Stimulated activated CD8-positive, alpha-beta memory T cell treated with anti-CD3 and anti-CD28 coated beads, Interleukin-2, amount 100 ng/mL, for 1 hour (primary cell): ENCODE measurements at regions not wholly inside any gene's neighbourhood (a gene's known extent, or its start where the extent isn't known, plus 50 kb on each side); places are given as distances from the start of the nearest gene placed in this dataset.

ENCODE experiments used
- DNase-seq, 2 donors: peaks; one replicate each; pipeline ENCODE4 v3.0.0-alpha.2; 2020; ENCODE audit warnings: low read depth in 2 of 2

- no peak for DNase-seq
Observed at GRCh38 chrX:794311-794710, 163.7 kb downstream of the SHOX start.

GRCh38 chrX:793216-793770, 162.7 kb downstream of the SHOX start:
- DNase-seq: no peak

GRCh38 chrX:791479-792034, 161.0 kb downstream of the SHOX start:
- DNase-seq: no peak

- DNase-seq: no peak
Observed at GRCh38 chrX:790783-791360, 160.3 kb downstream of the SHOX start.

DNA sequence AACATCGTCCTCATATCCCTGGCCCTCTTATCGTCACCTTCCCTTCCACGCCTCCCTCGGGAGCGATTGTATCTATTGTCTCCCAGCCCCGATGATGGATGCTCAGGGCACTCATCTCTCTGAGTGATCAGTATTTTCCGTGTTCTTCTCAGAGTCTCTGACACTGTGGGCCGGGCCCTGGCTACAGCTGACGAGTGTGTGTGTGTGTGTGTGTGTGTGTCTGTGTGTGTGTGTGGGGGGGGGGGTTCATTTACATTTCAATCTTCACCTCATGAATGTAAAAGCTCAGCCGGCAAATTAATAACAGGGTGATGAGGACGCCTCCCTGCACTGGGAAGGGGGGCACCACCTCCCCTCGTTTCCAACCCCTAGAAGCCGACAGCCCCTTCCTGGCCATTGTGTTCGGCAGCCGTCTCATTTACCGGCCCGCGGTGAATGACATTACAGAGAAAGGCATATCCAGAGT, 159.5 kb downstream of the SHOX start:
- no peak for DNase-seq

GRCh38 chrX:789096-789495, 158.5 kb downstream of the SHOX start:
- no peak for DNase-seq

DNA sequence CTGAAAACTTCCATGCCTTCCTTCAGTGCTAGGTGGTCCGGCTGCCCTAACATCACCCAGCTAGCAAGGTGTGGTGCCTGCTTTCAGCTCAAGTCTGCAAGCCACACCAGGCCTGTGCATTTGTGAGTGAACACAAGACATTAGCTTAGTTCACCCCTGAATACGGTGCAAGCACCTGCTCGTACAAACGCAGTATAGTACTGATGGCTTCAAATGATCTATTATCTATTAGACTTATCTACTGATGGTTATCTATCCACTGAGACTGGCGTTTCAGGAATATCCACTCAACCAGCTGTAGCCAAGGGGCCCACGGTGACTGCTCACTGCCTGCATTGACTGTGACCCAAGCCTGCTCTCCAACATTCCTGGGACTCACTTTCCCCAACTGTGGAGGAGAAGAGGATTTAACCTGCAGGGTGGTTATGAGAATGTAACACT, 155.9 kb downstream of the SHOX start:
- no peak for DNase-seq

DNA sequence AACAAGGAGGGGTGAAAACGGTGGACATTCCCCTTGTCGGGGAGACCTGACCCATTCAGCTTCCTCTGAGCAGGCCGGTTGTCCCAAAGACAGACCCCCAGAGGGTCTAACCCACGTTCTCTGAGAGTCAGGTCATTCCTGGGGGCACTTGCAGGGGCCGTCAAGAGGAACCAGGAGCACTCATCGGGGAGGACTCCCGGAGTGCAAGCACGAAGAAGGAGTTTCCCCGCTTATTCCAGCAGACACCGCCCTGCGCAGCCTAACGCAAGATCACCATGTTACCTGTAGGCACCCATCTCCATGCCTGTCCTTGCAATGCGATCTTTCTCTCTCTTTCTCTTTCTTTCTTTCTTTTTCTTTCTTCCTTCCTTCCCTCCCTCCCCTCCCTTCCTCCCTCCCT, 154.2 kb downstream of the SHOX start:
- DNase-seq: no peak

- DNase-seq: no peak
Observed at GRCh38 chrX:781224-782204, 150.9 kb downstream of the SHOX start.

GRCh38 chrX:776529-777230, 146.1 kb downstream of the SHOX start:
- DNase-seq: no peak

GRCh38 chrX:776061-776460, 145.5 kb downstream of the SHOX start:
- DNase-seq: no peak

GRCh38 chrX:774536-774935, 143.9 kb downstream of the SHOX start:
- DNase-seq: no peak

- DNase-seq: no peak
Observed at GRCh38 chrX:773292-774025, 142.9 kb downstream of the SHOX start.

DNA sequence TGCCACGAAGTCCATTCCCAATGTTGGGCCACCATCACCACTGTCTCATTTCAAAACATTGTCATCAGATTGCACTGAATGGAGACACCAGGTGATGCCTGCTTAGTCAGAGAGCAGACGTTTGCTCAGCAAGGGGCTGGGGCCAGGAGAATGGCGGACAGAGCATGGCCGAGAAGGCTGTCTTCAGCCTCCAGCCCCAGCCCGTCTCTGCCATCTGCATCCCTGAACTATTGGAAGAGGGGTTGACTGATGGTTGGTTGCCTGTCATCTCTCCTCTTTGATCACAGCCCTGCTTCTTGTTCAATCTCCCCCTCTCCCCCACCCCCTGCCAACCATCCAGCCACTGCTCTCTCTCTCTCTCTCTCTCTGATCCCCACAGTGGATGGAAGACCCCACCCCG, 140.9 kb downstream of the SHOX start:
- DNase-seq: no peak

- no peak for DNase-seq
Observed at GRCh38 chrX:769796-770195, 139.2 kb downstream of the SHOX start.

- no peak for DNase-seq
Observed at GRCh38 chrX:768596-768995, 138.0 kb downstream of the SHOX start.

DNA sequence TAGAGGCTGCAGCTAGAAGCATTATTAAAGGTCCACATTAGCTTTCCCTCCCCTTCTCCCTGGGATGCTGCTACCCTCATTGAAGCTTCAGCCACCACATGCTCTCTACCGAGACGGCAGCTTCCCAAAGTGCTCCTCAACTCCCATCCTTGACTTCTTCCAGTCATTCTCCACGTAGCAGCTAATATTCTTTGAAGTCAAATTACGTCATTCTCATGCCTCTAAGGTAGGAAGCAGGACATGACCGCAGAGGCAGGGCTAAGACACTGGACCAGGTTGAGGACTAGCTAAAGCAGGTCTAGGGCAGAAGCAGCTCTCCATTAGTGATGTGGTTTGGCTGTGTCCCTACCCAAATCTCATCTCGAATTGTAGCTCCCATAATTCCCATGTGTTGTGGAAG, 128.3 kb downstream of the SHOX start:
- DNase-seq: no peak

DNA sequence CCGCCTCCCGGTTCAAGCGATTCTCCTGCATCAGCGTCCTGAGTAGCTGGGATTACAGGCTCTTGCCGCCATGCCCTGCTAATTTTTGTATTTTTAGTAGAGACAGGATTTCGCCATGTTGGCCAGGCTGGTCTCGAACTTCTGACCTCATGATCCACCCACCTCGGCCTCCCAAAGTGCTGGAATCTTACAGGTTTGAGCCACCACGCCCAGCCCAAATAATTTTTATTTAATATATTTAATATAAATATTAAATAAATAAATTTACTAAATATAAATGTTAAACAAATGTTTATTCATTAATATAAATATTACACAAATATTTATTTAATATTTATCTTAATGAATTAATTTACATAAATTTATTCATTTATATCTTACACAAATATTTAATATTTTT, 120.2 kb downstream of the SHOX start:
- DNase-seq: no peak

GRCh38 chrX:750263-750662, 119.7 kb downstream of the SHOX start:
- DNase-seq: no peak

GRCh38 chrX:747176-747575, 116.6 kb downstream of the SHOX start:
- DNase-seq: no peak

DNA sequence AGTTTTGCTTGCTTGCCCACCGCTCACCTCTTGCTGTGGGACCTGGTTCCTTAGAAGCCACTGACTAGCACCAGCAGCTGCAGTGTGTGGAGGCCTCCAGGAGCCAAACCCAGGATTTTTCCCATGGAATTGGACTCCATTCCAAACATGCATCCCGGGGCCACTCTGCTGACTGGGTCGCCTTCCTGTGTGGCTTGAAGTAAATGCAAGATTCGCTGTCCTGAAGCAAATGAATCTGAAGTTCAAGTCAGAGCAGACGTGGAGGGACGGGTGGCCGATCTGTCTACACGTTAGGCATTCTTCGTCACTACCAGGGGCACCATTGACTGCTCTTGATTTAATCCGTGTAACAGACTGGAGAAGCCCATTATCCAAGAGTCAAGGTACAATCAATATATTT, 109.0 kb downstream of the SHOX start:
- DNase-seq: no peak
